ENCODE measurements at regions not wholly inside any gene's neighbourhood (a gene's known extent, or its start where the extent isn't known, plus 50 kb on each side); places are given as distances from the start of the nearest gene placed in this dataset.
A peak's percentile ranks its signal among the peaks of the same experiment; 100 is the strongest.

DNA sequence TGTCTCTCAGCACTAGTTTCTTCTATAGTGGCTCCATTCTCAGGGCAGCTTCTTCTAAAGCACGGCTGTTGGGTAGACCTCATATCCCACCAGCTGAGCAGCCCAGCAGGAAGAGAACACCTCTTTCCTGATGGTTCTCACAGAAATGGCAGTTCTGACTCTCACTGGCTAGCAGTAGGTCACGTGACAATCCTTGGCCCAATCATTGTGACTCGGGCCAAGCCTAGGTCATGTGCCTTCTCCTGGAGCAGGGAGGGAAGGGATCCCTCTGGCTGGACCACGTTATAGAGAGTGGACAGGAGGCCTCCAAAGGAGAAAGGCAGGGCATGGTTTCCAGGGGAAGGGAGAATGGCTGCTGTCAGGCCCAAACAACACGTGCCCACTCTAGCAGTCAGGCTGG is 149.1 kb downstream of the AACS start:
- DNase-seq = no peak
- Histone ChIP-seq H3K27me3 (no peaks in the 10 kb centered on the region), H3K27ac (no peak overlapping the region)

GRCh38 chr12:125216756-125217155 is 151.5 kb downstream of the AACS start:
- Histone ChIP-seq H3K9me3 (replicated peaks) (no peaks in the 10 kb centered on the region), H3K27me3 (no peaks in the 10 kb centered on the region), H3K4me3 (no peak overlapping the region), H3K4me1 (no peaks in the 10 kb centered on the region), H3K27ac (no peak overlapping the region), H3K36me3 (no peaks in the 10 kb centered on the region)
- DNase-seq = no peak

More for the DNA sequence above, 149.1 kb downstream of the AACS start:
- Histone ChIP-seq H3K9me3 (replicated peaks) (no peaks in the 10 kb centered on the region), H3K4me3 (no peak overlapping the region), H3K4me1 (no peaks in the 10 kb centered on the region), H3K36me3 (no peaks in the 10 kb centered on the region)

- Histone ChIP-seq H3K4me3 (no peak overlapping the region), H3K4me1 (no peaks in the 10 kb centered on the region), H3K9me3 (replicated peaks) (no peaks in the 10 kb centered on the region), H3K36me3 (no peaks in the 10 kb centered on the region), H3K27ac (no peak overlapping the region), H3K27me3 (no peaks in the 10 kb centered on the region)
- no peak for DNase-seq
These were observed 152.1 kb downstream of the AACS start for GRCh38 chr12:125217308-125217707.

DNA sequence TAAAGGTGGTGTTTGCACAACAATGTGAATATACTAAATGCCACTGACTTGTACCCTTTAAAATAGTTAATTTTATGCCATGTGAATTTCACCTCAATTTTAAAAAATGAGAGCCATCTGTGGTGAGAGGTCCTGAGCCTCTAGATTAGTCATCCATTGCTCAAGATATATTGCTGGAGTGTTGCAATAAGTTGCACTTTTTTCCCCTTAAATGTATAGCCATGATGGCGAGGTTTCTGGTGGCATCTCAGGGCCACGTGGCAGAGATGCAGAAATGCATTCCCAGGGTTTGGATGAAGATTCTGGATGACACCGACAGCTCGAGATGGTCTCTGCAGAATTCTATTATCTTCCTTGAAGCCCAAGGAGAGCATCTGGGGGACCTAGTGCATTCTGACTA is 153.7 kb downstream of the AACS start:
- no peak overlapping the region for H3K4me3 ChIP-seq
- no peaks in the 10 kb centered on the region for H3K9me3 ChIP-seq (replicated peaks)
- no peak overlapping the region for H3K27ac ChIP-seq
- no peak for DNase-seq
- no peaks in the 10 kb centered on the region for H3K4me1 ChIP-seq
- H3K36me3 ChIP-seq = no peaks in the 10 kb centered on the region
- no peaks in the 10 kb centered on the region for H3K27me3 ChIP-seq

- H3K36me3 ChIP-seq = no peaks in the 10 kb centered on the region
- H3K4me1 ChIP-seq = no peaks in the 10 kb centered on the region
- H3K9me3 ChIP-seq (replicated peaks) = no peaks in the 10 kb centered on the region
- DNase-seq = no peak
- no peaks in the 10 kb centered on the region for H3K27me3 ChIP-seq
- no peak overlapping the region for H3K27ac ChIP-seq
- no peak overlapping the region for H3K4me3 ChIP-seq
These were observed 155.4 kb downstream of the AACS start for GRCh38 chr12:125220404-125221273.

- Histone ChIP-seq H3K4me1 (no peaks in the 10 kb centered on the region), H3K9me3 (replicated peaks) (no peaks in the 10 kb centered on the region), H3K27me3 (no peaks in the 10 kb centered on the region), H3K4me3 (no peak overlapping the region), H3K36me3 (no peaks in the 10 kb centered on the region), H3K27ac (no peak overlapping the region)
- DNase-seq = no peak
These were observed 156.4 kb downstream of the AACS start for GRCh38 chr12:125221602-125222001.

- Histone ChIP-seq H3K9me3 (replicated peaks) (no peaks in the 10 kb centered on the region), H3K27ac (no peak overlapping the region), H3K36me3 (no peaks in the 10 kb centered on the region), H3K4me3 (no peak overlapping the region), H3K4me1 (no peaks in the 10 kb centered on the region), H3K27me3 (no peaks in the 10 kb centered on the region)
- no peak for DNase-seq
These were observed 157.6 kb downstream of the AACS start for GRCh38 chr12:125222876-125223275.

DNA sequence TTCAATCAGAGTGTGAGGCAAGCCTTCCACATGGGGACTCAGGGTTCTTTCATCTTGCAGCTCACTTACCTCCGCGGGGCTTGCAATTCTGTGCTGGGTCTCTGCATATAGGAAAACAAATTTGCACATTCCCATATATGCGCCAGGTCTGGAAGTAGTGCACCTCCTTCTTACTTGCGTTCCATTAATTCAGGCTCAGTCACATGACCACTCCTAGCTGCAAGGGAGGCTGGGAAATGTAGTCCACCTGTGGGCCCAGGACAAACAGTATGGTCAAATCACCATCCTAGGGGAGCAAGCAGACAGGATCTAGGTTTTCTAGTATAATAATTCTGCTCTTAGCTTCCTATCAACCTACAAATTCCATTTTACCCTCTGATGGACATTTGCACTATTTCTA is 160.4 kb downstream of the AACS start:
- Histone ChIP-seq H3K36me3 (no peaks in the 10 kb centered on the region), H3K4me3 (no peak overlapping the region), H3K9me3 (replicated peaks) (no peaks in the 10 kb centered on the region), H3K27me3 (no peaks in the 10 kb centered on the region), H3K27ac (no peak overlapping the region), H3K4me1 (no peaks in the 10 kb centered on the region)
- no peak for DNase-seq

- no peak overlapping the region for H3K4me3 ChIP-seq
- H3K4me1 ChIP-seq = no peaks in the 10 kb centered on the region
- no peaks in the 10 kb centered on the region for H3K9me3 ChIP-seq (replicated peaks)
- no peak overlapping the region for H3K27ac ChIP-seq
- H3K36me3 ChIP-seq = no peaks in the 10 kb centered on the region
- no peaks in the 10 kb centered on the region for H3K27me3 ChIP-seq
- peak; percentile 14 to 42 for DNase-seq
These were observed 163.5 kb downstream of the AACS start for GRCh38 chr12:125228519-125229260.

DNA sequence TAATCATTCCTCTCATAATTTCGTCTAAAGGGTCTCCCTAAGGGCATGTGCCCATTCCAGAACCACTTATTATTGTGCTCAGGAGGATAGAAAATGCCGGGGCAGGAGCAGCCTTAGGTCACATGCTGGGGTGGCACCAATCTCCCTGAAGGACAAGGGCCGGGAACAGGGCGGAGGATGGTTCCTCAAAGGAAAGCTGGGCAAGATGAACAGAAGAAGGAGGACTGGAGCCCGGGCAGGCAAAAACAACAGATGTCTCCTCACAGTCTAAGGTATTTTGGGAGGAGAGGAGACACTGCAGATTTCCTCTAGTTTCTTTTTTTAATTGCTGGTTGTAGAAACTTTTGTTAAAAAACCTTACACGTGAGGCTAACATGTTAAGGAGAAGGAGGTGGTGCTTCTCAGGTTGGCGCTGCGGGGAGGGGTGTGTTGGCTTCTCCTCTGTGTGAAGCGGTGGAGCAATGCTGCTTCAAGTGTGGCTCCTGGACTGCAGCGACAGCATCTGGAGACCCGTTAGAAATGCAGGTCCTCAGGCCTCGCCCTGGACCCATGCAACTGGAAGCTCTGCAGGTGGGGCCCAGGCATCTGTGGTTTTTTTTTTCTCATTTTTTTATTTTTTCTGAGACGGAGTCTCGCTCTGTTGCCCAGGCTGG is 164.8 kb downstream of the AACS start:
- Histone ChIP-seq H3K4me3 (no peak overlapping the region), H3K27me3 (no peaks in the 10 kb centered on the region), H3K27ac (no peak overlapping the region), H3K9me3 (replicated peaks) (no peaks in the 10 kb centered on the region), H3K4me1 (no peaks in the 10 kb centered on the region), H3K36me3 (no peaks in the 10 kb centered on the region)
- DNase-seq = no peak

DNA sequence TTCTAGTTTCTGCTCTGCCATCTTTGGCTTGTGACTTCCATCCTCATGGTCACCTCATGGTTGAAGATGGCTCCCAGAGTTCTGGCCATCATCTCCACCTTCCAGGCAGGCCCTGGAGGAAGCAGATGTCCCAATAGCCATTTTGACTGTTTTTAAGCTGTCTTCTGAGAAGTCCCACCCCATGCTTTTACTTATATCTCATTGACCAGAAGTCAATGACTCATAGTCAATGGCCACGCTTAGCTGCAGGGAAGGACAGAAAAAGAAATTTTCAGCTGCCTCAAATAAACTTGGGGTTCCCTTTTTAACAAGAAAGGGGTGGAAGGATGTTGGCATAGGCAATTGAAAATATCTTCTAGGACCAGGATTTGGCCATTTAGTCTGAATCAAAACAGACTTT is 168.1 kb downstream of the AACS start:
- H3K4me3 ChIP-seq = no peak overlapping the region
- H3K36me3 ChIP-seq = no peaks in the 10 kb centered on the region
- H3K4me1 ChIP-seq = no peaks in the 10 kb centered on the region
- DNase-seq = no peak
- H3K27me3 ChIP-seq = no peaks in the 10 kb centered on the region
- H3K9me3 ChIP-seq (replicated peaks) = no peaks in the 10 kb centered on the region
- H3K27ac ChIP-seq = no peak overlapping the region

- DNase-seq = no peak
- Histone ChIP-seq H3K4me1 (no peaks in the 10 kb centered on the region), H3K27ac (no peak overlapping the region), H3K4me3 (no peak overlapping the region), H3K27me3 (peaks cover 9% of the 10 kb centered on the region), H3K36me3 (no peaks in the 10 kb centered on the region), H3K9me3 (replicated peaks) (no peaks in the 10 kb centered on the region)
These were observed 174.3 kb downstream of the AACS start for GRCh38 chr12:125239563-125239962.

DNA sequence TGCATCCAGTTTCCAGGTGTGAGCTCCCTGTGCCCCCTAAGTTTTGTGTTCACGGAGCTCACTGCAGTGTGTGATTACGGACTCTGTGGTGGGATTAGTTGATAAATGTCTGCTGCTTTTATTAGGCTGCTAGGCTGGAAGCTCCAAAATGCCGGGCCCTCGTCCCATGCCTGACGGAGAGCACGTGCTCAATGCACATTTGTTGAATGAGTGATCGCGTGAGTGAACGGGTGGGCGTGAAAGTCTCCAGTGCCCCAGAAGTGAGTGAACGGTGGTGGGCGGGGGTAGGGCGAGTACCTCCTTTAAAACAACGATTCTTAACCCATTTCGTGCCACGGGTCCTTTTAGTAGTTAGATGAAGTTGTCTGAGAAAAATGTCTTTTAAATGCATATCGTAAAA is 175.5 kb downstream of the AACS start:
- no peaks in the 10 kb centered on the region for H3K9me3 ChIP-seq (replicated peaks)
- H3K4me3 ChIP-seq = no peak overlapping the region
- no peak for DNase-seq
- no peak overlapping the region for H3K27ac ChIP-seq
- no peaks in the 10 kb centered on the region for H3K4me1 ChIP-seq
- peaks cover 15% of the 10 kb centered on the region for H3K27me3 ChIP-seq
- H3K36me3 ChIP-seq = no peaks in the 10 kb centered on the region

DNA sequence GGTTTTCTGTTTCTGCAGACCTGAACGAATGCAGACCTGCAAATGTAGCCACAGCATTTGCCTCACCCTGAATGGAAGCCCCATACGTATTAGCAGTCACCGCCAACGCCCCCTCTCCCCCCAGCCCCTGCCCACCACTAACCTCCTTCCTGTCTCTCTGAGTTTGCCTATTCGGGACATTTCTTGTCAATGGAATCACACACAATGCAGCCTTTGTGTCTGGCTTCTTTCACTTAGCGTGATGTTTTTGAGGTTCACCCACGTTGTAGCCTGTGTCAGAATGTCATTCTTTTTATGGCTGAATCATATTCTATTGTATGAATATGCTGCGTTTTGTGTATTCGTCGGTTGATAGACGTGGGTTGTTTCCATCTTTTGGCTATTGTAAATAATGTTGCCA is 178.6 kb downstream of the AACS start:
- peaks cover under 1% of the 10 kb centered on the region; the same call in 1 of the 2 replicates for H3K4me1 ChIP-seq
- no peak for DNase-seq
- no peak overlapping the region for H3K4me3 ChIP-seq
- H3K9me3 ChIP-seq (replicated peaks) = no peaks in the 10 kb centered on the region
- peaks cover 24% of the 10 kb centered on the region for H3K27me3 ChIP-seq
- H3K27ac ChIP-seq = no peak overlapping the region
- no peaks in the 10 kb centered on the region for H3K36me3 ChIP-seq

- peaks cover 4% of the 10 kb centered on the region; the same call in 1 of the 2 replicates for H3K4me1 ChIP-seq
- H3K4me3 ChIP-seq = no peak overlapping the region
- H3K9me3 ChIP-seq (replicated peaks) = no peaks in the 10 kb centered on the region
- no peak for DNase-seq
- H3K27me3 ChIP-seq = peaks cover 24% of the 10 kb centered on the region
- no peak overlapping the region for H3K27ac ChIP-seq
- no peaks in the 10 kb centered on the region for H3K36me3 ChIP-seq
These were observed 179.1 kb downstream of the AACS start for GRCh38 chr12:125244338-125244737.

Measured in SJCRH30 (cell line).